Left lung (tissue), 4 donors: ENCODE measurements at regions not wholly inside any gene's neighbourhood (a gene's known extent, or its start where the extent isn't known, plus 50 kb on each side); places are given as distances from the start of the nearest gene placed in this dataset.

Experiments used
- ATAC-seq: fragments of 200-7000 bp; cut with Tn5 transposase; one replicate; pipeline ENCODE4 v1.9.1; 2020; ENCODE audit warnings: moderate library complexity
- DNase-seq, 4 donors: peaks; one replicate each; pipeline ENCODE4 v3.0.0-alpha.2; 2013 to 2020
- H3K27ac ChIP-seq, 2 donors: fragments of 200-600 bp; sonication (generic) in 1 of 2; one replicate each; pipeline versions ENCODE4 v1.5.0 to v1.8.0; 2020 to 2021
- H3K27me3 ChIP-seq, 2 donors: fragments of 200-600 bp; sonication (generic) in 1 of 2; one replicate each; pipeline versions ENCODE4 v1.5.0 to v1.8.0; 2020 to 2021
- H3K36me3 ChIP-seq, 2 donors: fragments of 200-600 bp; sonication (generic) in 1 of 2; one replicate each; pipeline versions ENCODE4 v1.5.0 to v1.8.0; 2020 to 2021
- H3K4me1 ChIP-seq, 2 donors: fragments of 200-600 bp; one replicate each; pipeline ENCODE4 v1.8.0; 2021
- H3K4me3 ChIP-seq, 2 donors: fragments of 200-600 bp; sonication (generic) in 1 of 2; one replicate each; pipeline versions ENCODE4 v1.5.0 to v1.8.0; 2020 to 2021; ENCODE audit warnings: mild to moderate bottlenecking in 1 of 2
- H3K9me3 ChIP-seq, 2 donors: fragments of 200-600 bp; sonication (generic) in 1 of 2; one replicate each; pipeline versions ENCODE4 v1.5.0 to v1.8.0; 2020 to 2021
- intact Hi-C, 2 donors: fragments of 100-400 bp; cut with DNase I; formaldehyde crosslinking; loops; one replicate each; pipeline versions ENCODE4 v1.11.2 to v1.14.2; 2022
- TF ChIP-seq, protein P1 (sequence below), 2 donors: fragments of 200-600 bp; sonication (generic) in 1 of 2; IDR thresholded peaks; one replicate each; pipeline versions ENCODE4 v1.5.0 to v1.8.0; 2021; ENCODE audit warnings: antibody characterized with exemption in 2 of 2
- donor health status: DM: no; HTN: yes; CAD: no.
- donor health status: DM: no; HTN: no; CAD: no.

- DNase-seq (no peak), ATAC-seq (peak; percentile 28)
- Histone ChIP-seq H3K9me3 (peaks cover 0 to 5% of the 10 kb centered on the region in 2 donors), H3K27ac (no peak overlapping the region), H3K27me3 (no peaks in the 10 kb centered on the region), H3K36me3 (no peaks in the 10 kb centered on the region), H3K4me3 (no peak overlapping the region), H3K4me1 (peaks cover 6 to 17% of the 10 kb centered on the region in 2 donors)
- intact Hi-C loops = no loop called here
- TF ChIP-seq, protein P1, sequence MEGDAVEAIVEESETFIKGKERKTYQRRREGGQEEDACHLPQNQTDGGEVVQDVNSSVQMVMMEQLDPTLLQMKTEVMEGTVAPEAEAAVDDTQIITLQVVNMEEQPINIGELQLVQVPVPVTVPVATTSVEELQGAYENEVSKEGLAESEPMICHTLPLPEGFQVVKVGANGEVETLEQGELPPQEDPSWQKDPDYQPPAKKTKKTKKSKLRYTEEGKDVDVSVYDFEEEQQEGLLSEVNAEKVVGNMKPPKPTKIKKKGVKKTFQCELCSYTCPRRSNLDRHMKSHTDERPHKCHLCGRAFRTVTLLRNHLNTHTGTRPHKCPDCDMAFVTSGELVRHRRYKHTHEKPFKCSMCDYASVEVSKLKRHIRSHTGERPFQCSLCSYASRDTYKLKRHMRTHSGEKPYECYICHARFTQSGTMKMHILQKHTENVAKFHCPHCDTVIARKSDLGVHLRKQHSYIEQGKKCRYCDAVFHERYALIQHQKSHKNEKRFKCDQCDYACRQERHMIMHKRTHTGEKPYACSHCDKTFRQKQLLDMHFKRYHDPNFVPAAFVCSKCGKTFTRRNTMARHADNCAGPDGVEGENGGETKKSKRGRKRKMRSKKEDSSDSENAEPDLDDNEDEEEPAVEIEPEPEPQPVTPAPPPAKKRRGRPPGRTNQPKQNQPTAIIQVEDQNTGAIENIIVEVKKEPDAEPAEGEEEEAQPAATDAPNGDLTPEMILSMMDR (IDR thresholded peaks at IDR 0.05) = no peak
Observed at GRCh38 chr7:47648275-47648925, 66.5 kb upstream of the TNS3 start.

GRCh38 chr7:47647918-47648250 is 66.0 kb upstream of the TNS3 start:
- Histone ChIP-seq H3K9me3 (peaks cover 0 to 5% of the 10 kb centered on the region in 2 donors), H3K36me3 (no peaks in the 10 kb centered on the region), H3K4me1 (peaks cover 6 to 16% of the 10 kb centered on the region in 2 donors), H3K4me3 (no peak overlapping the region), H3K27ac (no peak overlapping the region), H3K27me3 (no peaks in the 10 kb centered on the region)
- intact Hi-C loops = no loop called here
- no peak for DNase-seq
- no peak for ATAC-seq
- TF ChIP-seq, protein P1 (IDR thresholded peaks at IDR 0.05) = no peak

DNA sequence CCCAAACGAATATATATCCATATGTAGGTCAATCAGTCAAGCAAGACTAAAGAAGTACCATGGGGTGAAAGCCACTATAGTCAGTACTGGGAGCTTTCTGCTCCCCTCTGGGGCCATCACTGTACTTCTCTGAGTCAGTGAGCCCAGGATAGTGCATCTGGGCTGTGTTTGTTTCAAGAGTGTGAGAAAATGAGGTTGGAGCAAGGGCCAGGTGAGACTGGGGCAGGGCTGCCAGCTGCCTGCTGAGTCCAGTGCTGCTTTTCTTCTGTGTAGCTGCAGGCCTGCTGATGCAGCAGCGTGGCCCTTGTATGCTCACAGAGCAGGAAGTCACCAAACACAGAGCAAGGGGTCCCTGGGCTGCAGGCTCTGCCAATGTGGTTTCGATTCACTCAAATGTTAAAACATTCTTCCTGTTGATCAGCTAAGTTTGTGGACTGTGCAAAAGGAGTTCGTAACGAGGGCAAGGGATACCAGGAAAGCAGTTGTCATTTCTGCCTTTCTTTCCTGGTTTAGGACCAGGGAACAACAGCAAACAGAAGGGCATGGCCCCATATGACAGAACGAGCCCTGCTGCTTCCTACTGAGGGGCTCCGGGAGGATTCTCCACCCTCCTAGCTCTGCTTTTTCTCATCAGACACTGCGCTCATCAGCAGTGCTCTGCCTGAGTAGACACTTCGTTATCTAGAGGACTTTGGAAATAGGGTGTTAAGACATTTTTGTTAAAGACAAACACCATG is 65.4 kb upstream of the TNS3 start:
- DNase-seq = no peak
- no peaks in the 10 kb centered on the region for H3K36me3 ChIP-seq
- TF ChIP-seq, protein P1 (IDR thresholded peaks at IDR 0.05) = no peak
- no peak overlapping the region for H3K4me3 ChIP-seq
- intact Hi-C loops = no loop called here
- H3K27me3 ChIP-seq = no peaks in the 10 kb centered on the region
- peaks cover 0 to 5% of the 10 kb centered on the region in 2 donors for H3K9me3 ChIP-seq
- H3K27ac ChIP-seq = no peak overlapping the region
- ATAC-seq = peak; percentile 53
- H3K4me1 ChIP-seq = peaks cover 6 to 16% of the 10 kb centered on the region in 2 donors

- intact Hi-C loops = no loop called here
- Histone ChIP-seq H3K9me3 (peaks cover 0 to 5% of the 10 kb centered on the region in 2 donors), H3K27ac (no peak overlapping the region), H3K36me3 (no peaks in the 10 kb centered on the region), H3K4me3 (no peak overlapping the region), H3K27me3 (no peaks in the 10 kb centered on the region), H3K4me1 (peaks cover 9 to 16% of the 10 kb centered on the region in 2 donors)
- ATAC-seq (no peak), DNase-seq (no peak)
- TF ChIP-seq, protein P1 (IDR thresholded peaks at IDR 0.05) = no peak
Observed at GRCh38 chr7:47643716-47644400, 61.9 kb upstream of the TNS3 start.

DNA sequence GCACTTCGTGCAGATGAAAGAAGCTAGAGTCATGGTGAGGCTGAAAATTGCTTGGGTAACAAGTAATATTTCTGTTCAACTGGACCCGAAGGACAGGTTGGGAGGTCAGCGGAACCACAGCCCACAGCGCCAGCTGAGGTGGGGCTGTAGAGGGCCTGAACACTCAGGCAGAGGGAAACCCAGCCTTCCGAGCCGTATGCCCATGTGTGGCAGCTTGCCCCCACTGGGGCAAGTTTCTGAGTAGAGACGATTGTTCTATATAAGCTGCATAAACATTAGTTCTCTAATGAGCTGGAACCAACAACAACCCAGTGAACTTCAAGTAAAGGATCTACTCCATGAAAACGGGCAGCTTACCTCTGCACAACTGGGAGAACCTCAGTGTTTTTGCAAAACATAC is 58.4 kb upstream of the TNS3 start:
- intact Hi-C loops = no loop called here

More for the DNA sequence above, 58.4 kb upstream of the TNS3 start:
- Histone ChIP-seq H3K4me3 (no peak overlapping the region), H3K36me3 (no peaks in the 10 kb centered on the region), H3K27me3 (no peaks in the 10 kb centered on the region), H3K27ac (no peak overlapping the region), H3K9me3 (peaks cover 0 to 5% of the 10 kb centered on the region in 2 donors), H3K4me1 (peaks cover 3 to 4% of the 10 kb centered on the region in 2 donors)
- DNase-seq = no peak
- TF ChIP-seq, protein P1 (IDR thresholded peaks at IDR 0.05) = no peak
- no peak for ATAC-seq
